Choroid plexus epithelial cell (primary cell): ENCODE measurements at regions not wholly inside any gene's neighbourhood (a gene's known extent, or its start where the extent isn't known, plus 50 kb on each side); places are given as distances from the start of the nearest gene placed in this dataset.
A peak's percentile ranks its signal among the peaks of the same experiment; 100 is the strongest.

Experiments used
- DNase-seq: peaks from one replicate; pipeline ENCODE4 v3.0.0-alpha.2; 2010; ENCODE audit warnings: low read depth
- H3K4me3 ChIP-seq: 2 replicates; pipeline ENCODE4 v1.5.1; 2011; ENCODE audit warnings: low read depth, mild to moderate bottlenecking, control low read depth, low read length, moderate library complexity
- TF ChIP-seq, protein P1 (sequence below): conservative IDR thresholded peaks from 2 replicates; pipeline ENCODE4 v1.5.1; 2011; ENCODE audit warnings: low read depth, mild to moderate bottlenecking, control low read depth, inconsistent platforms, low read length, moderate library complexity

DNA sequence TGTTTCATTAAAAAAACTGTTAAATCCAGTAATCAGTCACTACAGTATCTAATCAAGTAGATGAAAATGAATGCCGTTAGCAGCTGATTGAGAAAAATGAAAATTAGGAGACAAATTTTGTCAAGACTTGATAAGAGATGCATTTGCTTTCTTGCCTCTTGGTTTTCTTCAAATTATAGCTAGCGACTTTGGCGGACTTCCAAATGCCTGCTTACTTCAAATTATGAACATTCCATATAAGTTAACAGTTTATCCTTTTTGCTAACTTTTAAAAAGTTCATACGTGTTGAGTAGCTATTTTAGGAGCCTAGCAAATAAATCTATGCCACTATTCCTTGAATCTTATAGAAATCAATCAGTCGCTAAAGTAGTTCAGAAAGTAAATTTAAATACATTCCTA lies 58.8 kb downstream of the PPP4R3C start:
- TF ChIP-seq, protein P1, sequence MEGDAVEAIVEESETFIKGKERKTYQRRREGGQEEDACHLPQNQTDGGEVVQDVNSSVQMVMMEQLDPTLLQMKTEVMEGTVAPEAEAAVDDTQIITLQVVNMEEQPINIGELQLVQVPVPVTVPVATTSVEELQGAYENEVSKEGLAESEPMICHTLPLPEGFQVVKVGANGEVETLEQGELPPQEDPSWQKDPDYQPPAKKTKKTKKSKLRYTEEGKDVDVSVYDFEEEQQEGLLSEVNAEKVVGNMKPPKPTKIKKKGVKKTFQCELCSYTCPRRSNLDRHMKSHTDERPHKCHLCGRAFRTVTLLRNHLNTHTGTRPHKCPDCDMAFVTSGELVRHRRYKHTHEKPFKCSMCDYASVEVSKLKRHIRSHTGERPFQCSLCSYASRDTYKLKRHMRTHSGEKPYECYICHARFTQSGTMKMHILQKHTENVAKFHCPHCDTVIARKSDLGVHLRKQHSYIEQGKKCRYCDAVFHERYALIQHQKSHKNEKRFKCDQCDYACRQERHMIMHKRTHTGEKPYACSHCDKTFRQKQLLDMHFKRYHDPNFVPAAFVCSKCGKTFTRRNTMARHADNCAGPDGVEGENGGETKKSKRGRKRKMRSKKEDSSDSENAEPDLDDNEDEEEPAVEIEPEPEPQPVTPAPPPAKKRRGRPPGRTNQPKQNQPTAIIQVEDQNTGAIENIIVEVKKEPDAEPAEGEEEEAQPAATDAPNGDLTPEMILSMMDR, result no peak
- DNase-seq, result no peak
- H3K4me3 ChIP-seq, result no peak overlapping the region

DNA sequence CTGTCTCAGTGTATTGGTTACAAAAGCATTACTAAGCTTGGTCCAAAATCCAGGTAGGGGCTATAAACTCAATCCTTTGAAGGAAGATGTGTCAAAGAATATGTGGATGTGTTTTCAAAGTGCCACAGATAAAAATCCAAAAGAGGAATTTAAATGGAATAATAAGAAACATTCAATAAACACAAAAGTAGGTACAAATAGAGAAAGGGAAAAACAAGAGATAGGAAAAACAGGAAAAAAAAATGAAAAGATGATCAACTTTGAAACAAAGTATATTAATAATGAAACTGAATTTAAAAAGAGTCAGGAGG lies 64.0 kb downstream of the PPP4R3C start:
- TF ChIP-seq, protein P1, result no peak
- no peak overlapping the region for H3K4me3 ChIP-seq
- DNase-seq, result no peak

DNA sequence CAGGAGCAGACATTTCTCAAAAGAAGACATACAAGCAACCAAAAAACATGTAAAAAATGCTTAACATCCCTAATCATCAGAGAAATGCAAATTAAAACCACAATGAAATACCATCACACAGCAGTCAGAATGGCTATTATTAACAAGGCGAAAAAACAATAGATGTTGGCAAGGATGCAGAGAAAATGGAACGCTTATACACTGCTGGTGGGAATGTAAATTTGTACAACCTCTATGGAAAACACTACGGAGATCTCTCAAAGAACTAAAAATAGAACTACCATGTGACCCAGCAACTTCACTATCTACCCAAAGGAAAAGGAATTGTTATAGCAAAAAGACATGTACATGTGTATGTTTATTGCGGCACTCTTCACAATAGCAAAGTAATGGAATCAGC lies 71.5 kb downstream of the PPP4R3C start:
- TF ChIP-seq, protein P1, result no peak
- H3K4me3 ChIP-seq, result no peak overlapping the region
- peak; percentile 0 for DNase-seq

DNA sequence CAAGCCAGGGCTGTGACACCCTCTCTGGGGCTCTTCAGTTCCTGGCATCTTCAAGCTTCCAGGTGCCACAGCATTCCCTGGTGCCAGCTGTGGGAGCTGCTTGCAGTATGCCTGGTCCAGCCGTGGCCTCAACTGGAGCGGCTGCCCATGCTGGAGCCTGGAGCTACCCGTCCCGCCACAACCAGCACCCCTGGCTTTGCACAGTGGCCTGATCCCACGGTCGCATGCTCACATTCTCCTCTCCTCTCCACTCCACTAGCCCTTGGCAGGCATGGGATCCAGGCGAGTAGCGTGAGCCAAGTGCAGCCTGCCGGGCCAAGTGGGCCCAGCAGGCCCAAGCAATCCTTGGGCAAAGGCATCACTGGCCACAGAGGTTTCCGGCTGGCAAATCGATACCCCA lies 81.7 kb downstream of the PPP4R3C start:
- H3K4me3 ChIP-seq, result no peak overlapping the region
- TF ChIP-seq, protein P1, result no peak
- no peak for DNase-seq

DNA sequence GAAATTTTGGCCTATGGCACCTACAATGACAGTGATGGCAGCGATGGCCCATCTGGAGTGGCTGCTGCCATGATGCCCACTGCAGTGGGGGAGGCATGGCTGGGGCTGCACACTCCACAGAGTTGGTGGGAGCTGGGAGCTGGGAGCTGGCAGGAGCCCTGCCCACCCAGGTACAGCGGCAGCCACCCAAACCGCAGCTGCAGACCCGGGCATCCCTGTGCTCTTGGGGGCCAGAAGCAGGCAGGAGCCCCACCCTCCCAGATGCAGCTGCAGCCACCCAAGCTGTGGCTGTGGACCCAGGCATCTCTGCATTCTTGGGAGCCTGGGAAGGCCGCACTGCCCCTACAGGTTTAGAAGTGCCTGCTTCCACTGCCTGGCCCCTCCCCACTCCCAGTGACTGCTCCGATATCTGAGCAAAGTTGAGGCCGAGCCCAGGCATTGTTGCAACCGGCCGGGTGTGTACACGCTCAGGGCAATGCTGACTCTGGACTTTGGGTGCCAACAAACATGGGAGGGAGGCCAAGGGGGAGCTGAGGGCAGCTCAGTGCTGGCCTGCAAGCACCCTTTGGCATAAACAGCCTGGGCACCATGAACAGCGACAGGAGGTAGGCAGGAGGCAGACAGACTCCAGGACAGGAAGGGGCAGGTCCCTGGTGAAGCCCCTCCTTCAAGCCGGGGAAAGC lies 82.8 kb downstream of the PPP4R3C start:
- no peak overlapping the region for H3K4me3 ChIP-seq
- TF ChIP-seq, protein P1, result no peak
- no peak for DNase-seq

DNA sequence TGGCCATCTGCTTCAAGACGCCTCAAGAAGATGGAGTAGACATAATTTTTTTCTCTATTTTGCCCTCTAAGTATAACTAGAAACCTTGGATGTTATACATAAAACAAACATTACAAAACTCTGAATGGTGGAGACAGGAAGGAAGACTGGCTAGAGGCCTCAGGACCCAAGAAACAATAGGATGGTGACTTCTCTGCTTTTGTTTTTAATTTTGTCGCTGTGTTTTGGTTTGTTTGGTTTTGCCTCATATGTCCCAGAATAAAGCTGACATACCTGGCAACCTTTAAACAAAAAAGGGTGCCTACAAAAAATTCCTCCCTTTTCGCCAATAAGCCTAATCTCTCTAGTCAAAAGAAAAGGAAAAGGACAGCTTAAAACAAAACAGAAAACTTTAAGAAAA lies 109.1 kb downstream of the PPP4R3C start:
- no peak for DNase-seq
- TF ChIP-seq, protein P1, result no peak
- no peak overlapping the region for H3K4me3 ChIP-seq

DNA sequence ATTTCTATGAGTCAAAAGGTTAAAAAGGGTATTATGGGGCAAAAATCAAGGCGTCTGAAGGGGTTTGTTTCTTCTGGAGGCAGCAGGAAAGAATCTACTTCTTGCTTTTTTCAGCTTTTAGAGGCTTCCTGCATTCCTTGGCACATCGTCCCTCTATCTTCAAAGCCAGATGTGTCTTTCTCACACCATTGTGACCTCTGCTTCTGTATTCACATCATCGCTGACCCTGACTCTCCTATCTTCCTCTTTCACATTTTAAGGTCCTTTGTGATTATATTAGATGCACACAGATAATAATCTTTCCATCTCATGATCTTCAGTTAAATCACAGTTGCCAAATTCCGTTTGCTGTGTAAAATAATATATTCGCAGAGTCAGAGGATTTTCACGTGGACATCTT lies 112.7 kb downstream of the PPP4R3C start:
- no peak overlapping the region for H3K4me3 ChIP-seq
- TF ChIP-seq, protein P1, result no peak
- no peak for DNase-seq
